ENCODE measurements at regions not wholly inside any gene's neighbourhood (a gene's known extent, or its start where the extent isn't known, plus 50 kb on each side); places are given as distances from the start of the nearest gene placed in this dataset.

DNA sequence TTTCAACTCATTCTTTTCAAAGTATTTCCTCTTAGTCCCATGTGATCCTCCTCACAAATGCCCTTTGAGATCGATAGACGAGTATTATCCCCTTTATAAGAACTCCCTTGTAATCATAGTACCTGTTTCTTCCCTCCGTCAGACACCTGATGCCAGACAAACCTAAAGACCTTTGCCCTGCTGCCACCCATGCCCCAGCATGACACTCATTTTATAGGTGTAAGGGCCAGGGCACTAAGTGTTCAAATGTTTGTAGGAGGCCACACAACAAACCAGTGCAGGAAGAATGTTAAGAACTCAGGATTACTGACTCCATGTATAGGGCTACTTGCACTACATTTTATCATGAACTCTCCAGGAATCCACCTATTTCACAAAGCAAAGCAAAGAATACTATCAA lies 115.6 kb upstream of the DIAPH2 start:
- no peaks in the 10 kb centered on the region for H4K20me1 ChIP-seq (ENCODE audit: control insufficient read depth, extremely low read depth, insufficient read depth, low read length)
- no peak for TF ChIP-seq EZH2 (IDR thresholded peaks at IDR 0.05; ENCODE audit: low read length)
- TF ChIP-seq, protein P1, sequence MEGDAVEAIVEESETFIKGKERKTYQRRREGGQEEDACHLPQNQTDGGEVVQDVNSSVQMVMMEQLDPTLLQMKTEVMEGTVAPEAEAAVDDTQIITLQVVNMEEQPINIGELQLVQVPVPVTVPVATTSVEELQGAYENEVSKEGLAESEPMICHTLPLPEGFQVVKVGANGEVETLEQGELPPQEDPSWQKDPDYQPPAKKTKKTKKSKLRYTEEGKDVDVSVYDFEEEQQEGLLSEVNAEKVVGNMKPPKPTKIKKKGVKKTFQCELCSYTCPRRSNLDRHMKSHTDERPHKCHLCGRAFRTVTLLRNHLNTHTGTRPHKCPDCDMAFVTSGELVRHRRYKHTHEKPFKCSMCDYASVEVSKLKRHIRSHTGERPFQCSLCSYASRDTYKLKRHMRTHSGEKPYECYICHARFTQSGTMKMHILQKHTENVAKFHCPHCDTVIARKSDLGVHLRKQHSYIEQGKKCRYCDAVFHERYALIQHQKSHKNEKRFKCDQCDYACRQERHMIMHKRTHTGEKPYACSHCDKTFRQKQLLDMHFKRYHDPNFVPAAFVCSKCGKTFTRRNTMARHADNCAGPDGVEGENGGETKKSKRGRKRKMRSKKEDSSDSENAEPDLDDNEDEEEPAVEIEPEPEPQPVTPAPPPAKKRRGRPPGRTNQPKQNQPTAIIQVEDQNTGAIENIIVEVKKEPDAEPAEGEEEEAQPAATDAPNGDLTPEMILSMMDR (optimal IDR thresholded peaks at IDR 0.05 in 1 of 3, IDR thresholded peaks at IDR 0.05 in 1 of 3, conservative IDR thresholded peaks at IDR 0.05 in 1 of 3; ENCODE audit: extremely low read depth in 1 of 3, insufficient read depth in 2 of 3, low read length in 3 of 3): no peak
- no peak overlapping the region for H3K27ac ChIP-seq (ENCODE audit: control insufficient read depth, insufficient read depth, low read length)
- no peaks in the 10 kb centered on the region for H3K4me1 ChIP-seq (ENCODE audit: control insufficient read depth, extremely low read depth, insufficient read depth, low read length)
- no peak overlapping the region for H3K4me2 ChIP-seq (ENCODE audit: control insufficient read depth, extremely low read depth, insufficient read depth, low read depth, low read length)
- no peaks in the 10 kb centered on the region for H3K9me1 ChIP-seq (ENCODE audit: control insufficient read depth, extremely low read depth, insufficient read depth, low read length)
- H2AFZ ChIP-seq (ENCODE audit: control insufficient read depth, low read length): no peak overlapping the region
- H3K9me3 ChIP-seq (ENCODE audit: control insufficient read depth, low read depth, low read length): no peaks in the 10 kb centered on the region
- DNase-seq (ENCODE audit: low read depth, low spot score): no peak
- no peak overlapping the region for H3K4me3 ChIP-seq (ENCODE audit: control insufficient read depth in 2 of 3, extremely low read depth in 1 of 3, insufficient read depth in 2 of 3, low read depth in 1 of 3, low read length in 3 of 3)
- no peaks in the 10 kb centered on the region for H3K27me3 ChIP-seq (ENCODE audit: control insufficient read depth, extremely low read depth, insufficient read depth, low read length)
- no peaks in the 10 kb centered on the region for H3K36me3 ChIP-seq (ENCODE audit: control insufficient read depth in 2 of 2, extremely low read depth in 1 of 2, insufficient read depth in 2 of 2, low read length in 2 of 2)
- dilution Hi-C loops (cut with MboI; ENCODE audit: extremely low pct_ligation_motif_present, low sequenced_read_pairs): no loop called here
- no peak overlapping the region for H3K9ac ChIP-seq (ENCODE audit: control insufficient read depth, extremely low read depth, insufficient read depth, low read length)
- no peak for FAIRE-seq
- no peaks in the 10 kb centered on the region for H3K79me2 ChIP-seq (ENCODE audit: control insufficient read depth, insufficient read depth, low read length)

DNA sequence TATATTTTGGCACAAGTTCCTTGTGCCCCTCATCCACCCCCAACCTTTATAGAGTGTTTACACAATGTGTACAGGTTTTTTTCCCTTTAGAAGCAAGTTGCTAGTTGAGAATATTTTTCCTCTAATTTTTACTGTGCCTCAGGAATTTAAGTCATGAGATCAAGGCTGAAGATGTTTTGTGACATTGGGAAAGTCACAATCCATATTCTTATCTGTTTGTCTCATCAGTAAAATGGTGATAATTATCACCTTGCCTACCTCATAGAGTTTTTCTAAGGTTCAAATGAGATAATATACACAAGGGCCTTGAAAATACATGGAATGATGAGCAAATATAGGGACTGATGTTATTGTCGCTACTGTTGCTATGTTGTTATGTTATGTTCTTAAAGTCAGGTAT lies 109.6 kb upstream of the DIAPH2 start:
- dilution Hi-C loops (cut with MboI; ENCODE audit: extremely low pct_ligation_motif_present, low sequenced_read_pairs): no loop called here
- no peaks in the 10 kb centered on the region for H3K9me3 ChIP-seq (ENCODE audit: control insufficient read depth, low read depth, low read length)
- no peaks in the 10 kb centered on the region for H3K9me1 ChIP-seq (ENCODE audit: control insufficient read depth, extremely low read depth, insufficient read depth, low read length)
- no peaks in the 10 kb centered on the region for H4K20me1 ChIP-seq (ENCODE audit: control insufficient read depth, extremely low read depth, insufficient read depth, low read length)
- H3K4me2 ChIP-seq (ENCODE audit: control insufficient read depth, extremely low read depth, insufficient read depth, low read depth, low read length): no peak overlapping the region
- H3K4me1 ChIP-seq (ENCODE audit: control insufficient read depth, extremely low read depth, insufficient read depth, low read length): no peaks in the 10 kb centered on the region
- no peak overlapping the region for H3K9ac ChIP-seq (ENCODE audit: control insufficient read depth, extremely low read depth, insufficient read depth, low read length)
- H3K4me3 ChIP-seq (ENCODE audit: control insufficient read depth in 2 of 3, extremely low read depth in 1 of 3, insufficient read depth in 2 of 3, low read depth in 1 of 3, low read length in 3 of 3): no peak overlapping the region
- no peaks in the 10 kb centered on the region for H3K36me3 ChIP-seq (ENCODE audit: control insufficient read depth in 2 of 2, extremely low read depth in 1 of 2, insufficient read depth in 2 of 2, low read length in 2 of 2)
- no peaks in the 10 kb centered on the region for H3K27me3 ChIP-seq (ENCODE audit: control insufficient read depth, extremely low read depth, insufficient read depth, low read length)
- no peak for TF ChIP-seq EZH2 (IDR thresholded peaks at IDR 0.05; ENCODE audit: low read length)
- no peaks in the 10 kb centered on the region for H3K79me2 ChIP-seq (ENCODE audit: control insufficient read depth, insufficient read depth, low read length)
- DNase-seq (ENCODE audit: low read depth, low spot score): no peak
- no peak overlapping the region for H3K27ac ChIP-seq (ENCODE audit: control insufficient read depth, insufficient read depth, low read length)
- no peak for FAIRE-seq
- H2AFZ ChIP-seq (ENCODE audit: control insufficient read depth, low read length): no peak overlapping the region

DNA sequence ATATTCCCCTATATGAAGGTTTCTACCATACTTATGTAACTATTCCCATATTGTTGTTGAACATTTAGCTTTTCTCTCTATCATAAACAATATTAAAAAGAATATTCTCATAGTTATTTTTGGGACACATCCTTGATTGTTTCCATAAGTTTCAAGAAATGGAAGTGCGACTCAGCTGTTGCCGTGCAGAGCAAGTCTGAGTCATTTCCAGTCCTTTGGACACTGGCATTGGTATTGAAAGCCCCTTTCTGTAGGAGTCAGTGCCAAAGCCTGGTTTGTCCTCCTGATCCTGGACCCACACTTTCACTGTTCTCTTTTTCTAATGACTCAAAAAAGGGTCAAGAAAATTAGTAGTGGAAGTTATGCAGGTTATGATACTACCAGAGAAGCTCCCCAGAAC lies 108.3 kb upstream of the DIAPH2 start:
- Histone ChIP-seq H3K4me1 (ENCODE audit: control insufficient read depth, extremely low read depth, insufficient read depth, low read length) (no peaks in the 10 kb centered on the region), H3K79me2 (ENCODE audit: control insufficient read depth, insufficient read depth, low read length) (no peaks in the 10 kb centered on the region), H3K9me1 (ENCODE audit: control insufficient read depth, extremely low read depth, insufficient read depth, low read length) (no peaks in the 10 kb centered on the region), H3K9me3 (ENCODE audit: control insufficient read depth, low read depth, low read length) (no peaks in the 10 kb centered on the region), H3K4me2 (ENCODE audit: control insufficient read depth, extremely low read depth, insufficient read depth, low read depth, low read length) (no peak overlapping the region), H3K4me3 (ENCODE audit: control insufficient read depth in 2 of 3, extremely low read depth in 1 of 3, insufficient read depth in 2 of 3, low read depth in 1 of 3, low read length in 3 of 3) (no peak overlapping the region), H3K27ac (ENCODE audit: control insufficient read depth, insufficient read depth, low read length) (no peak overlapping the region), H2AFZ (ENCODE audit: control insufficient read depth, low read length) (no peak overlapping the region), H3K9ac (ENCODE audit: control insufficient read depth, extremely low read depth, insufficient read depth, low read length) (no peak overlapping the region), H4K20me1 (ENCODE audit: control insufficient read depth, extremely low read depth, insufficient read depth, low read length) (no peaks in the 10 kb centered on the region), H3K36me3 (ENCODE audit: control insufficient read depth in 2 of 2, extremely low read depth in 1 of 2, insufficient read depth in 2 of 2, low read length in 2 of 2) (no peaks in the 10 kb centered on the region), H3K27me3 (ENCODE audit: control insufficient read depth, extremely low read depth, insufficient read depth, low read length) (no peaks in the 10 kb centered on the region)
- dilution Hi-C loops (cut with MboI; ENCODE audit: extremely low pct_ligation_motif_present, low sequenced_read_pairs): no loop called here
- no peak for FAIRE-seq
- DNase-seq (ENCODE audit: low read depth, low spot score): no peak
- TF ChIP-seq EZH2 (IDR thresholded peaks at IDR 0.05; ENCODE audit: low read length): no peak
- TF ChIP-seq, protein P1 (optimal IDR thresholded peaks at IDR 0.05 in 1 of 3, IDR thresholded peaks at IDR 0.05 in 1 of 3, conservative IDR thresholded peaks at IDR 0.05 in 1 of 3; ENCODE audit: extremely low read depth in 1 of 3, insufficient read depth in 2 of 3, low read length in 3 of 3): no peak

All from keratinocyte (primary cell).